Activated naive CD8-positive, alpha-beta T cell treated with anti-CD3 and anti-CD28 coated beads, Interleukin-2, amount 10 ng/mL, durations not matched to agents 7 days and 5 days (primary cell): ENCODE measurements at regions not wholly inside any gene's neighbourhood (a gene's known extent, or its start where the extent isn't known, plus 50 kb on each side); places are given as distances from the start of the nearest gene placed in this dataset.

ENCODE experiments used
- ATAC-seq: fragments of 150-1000 bp; cut with Tn5 transposase; one replicate; pipeline ENCODE4 v1.10.0; 2021; ENCODE audit warnings: low read depth, moderate library complexity
- POLR2A ChIA-PET: fragments of 350-600 bp; sonication (Branson Sonifier 250); formaldehyde crosslinking; loops from one replicate; lab custom pipeline; 2021; ENCODE audit warnings: antibody characterized with exemption; lab: Charles Lee
- DNase-seq: peaks from one replicate; pipeline ENCODE4 v3.0.0; 2021
- H3K27ac Mint-ChIP-seq: one replicate; pipeline ENCODE4 v1.8.0; 2022; ENCODE audit warnings: mild to moderate bottlenecking, mixed read lengths
- H3K27me3 Mint-ChIP-seq: one replicate; pipeline ENCODE4 v1.8.0; 2022; ENCODE audit warnings: mild to moderate bottlenecking, moderate library complexity, mixed read lengths
- H3K36me3 Mint-ChIP-seq: one replicate; pipeline ENCODE4 v1.8.0; 2021; ENCODE audit warnings: mild to moderate bottlenecking, mixed read lengths
- H3K4me1 Mint-ChIP-seq: one replicate; pipeline ENCODE4 v1.8.0; 2021; ENCODE audit warnings: mixed read lengths
- H3K4me3 Mint-ChIP-seq: one replicate; pipeline ENCODE4 v1.8.0; 2022; ENCODE audit warnings: mild to moderate bottlenecking, moderate library complexity, mixed read lengths
- H3K9me3 Mint-ChIP-seq: one replicate; pipeline ENCODE4 v1.8.0; 2021; ENCODE audit warnings: mixed read lengths

- H3K27ac Mint-ChIP-seq: no peak overlapping the region
- peaks cover 24% of the 10 kb centered on the region for H3K4me1 Mint-ChIP-seq
- POLR2A ChIA-PET: no interaction called here
Measured at GRCh38 chr13:40479196-40479845, 187.1 kb downstream of the FOXO1 start.

GRCh38 chr13:40480012-40480914 lies 186.2 kb downstream of the FOXO1 start:
- Mint-ChIP-seq H3K27me3 (no peaks in the 10 kb centered on the region), H3K9me3 (no peaks in the 10 kb centered on the region), H3K36me3 (peaks cover 2% of the 10 kb centered on the region), H3K27ac (peak overlapping the region; percentile 78), H3K4me1 (peaks cover 34% of the 10 kb centered on the region), H3K4me3 (peak overlapping the region; percentile 58)
- POLR2A ChIA-PET: interaction anchor here (0.7 to 1.9 kb wide), 5 partner anchors 9 to 185 kb away, joined by 3 to 7 read pairs (median 5); no protein-coding TSS in a partner anchor
- ATAC-seq (peak; percentile 28), DNase-seq (peak; percentile 38)

More at GRCh38 chr13:40479196-40479845, 187.1 kb downstream of the FOXO1 start:
- Mint-ChIP-seq H3K9me3 (no peaks in the 10 kb centered on the region), H3K36me3 (peaks cover 2% of the 10 kb centered on the region), H3K27me3 (no peaks in the 10 kb centered on the region), H3K4me3 (no peak overlapping the region)
- ATAC-seq: no peak
- DNase-seq: no peak

GRCh38 chr13:40480915-40481516 lies 185.4 kb downstream of the FOXO1 start:
- peaks cover 2% of the 10 kb centered on the region for H3K36me3 Mint-ChIP-seq
- peak overlapping the region; percentile 78 for H3K27ac Mint-ChIP-seq
- H3K27me3 Mint-ChIP-seq: no peaks in the 10 kb centered on the region

GRCh38 chr13:40483601-40484000 lies 182.8 kb downstream of the FOXO1 start:
- H3K36me3 Mint-ChIP-seq: peaks cover 2% of the 10 kb centered on the region

More at GRCh38 chr13:40480915-40481516, 185.4 kb downstream of the FOXO1 start:
- POLR2A ChIA-PET: interaction anchor here (0.7 to 1.9 kb wide), 5 partner anchors 9 to 184 kb away, joined by 3 to 7 read pairs (median 5); no protein-coding TSS in a partner anchor
- no peak for ATAC-seq
- Mint-ChIP-seq H3K4me1 (peaks cover 39% of the 10 kb centered on the region), H3K9me3 (no peaks in the 10 kb centered on the region), H3K4me3 (peak overlapping the region; percentile 58)
- DNase-seq: peak; percentile 39

GRCh38 chr13:40484101-40484800 lies 182.2 kb downstream of the FOXO1 start:
- peaks cover 50% of the 10 kb centered on the region for H3K4me1 Mint-ChIP-seq
- peak overlapping the region; percentile 64 for H3K4me3 Mint-ChIP-seq
- H3K27me3 Mint-ChIP-seq: no peaks in the 10 kb centered on the region
- no peak for DNase-seq
- POLR2A ChIA-PET: interaction anchor here (0.5 to 3.5 kb wide), 9 partner anchors 9 to 181 kb away, joined by 3 to 28 read pairs (median 4); no protein-coding TSS in a partner anchor
- peak overlapping the region; percentile 89 for H3K27ac Mint-ChIP-seq
- peaks cover 2% of the 10 kb centered on the region for H3K36me3 Mint-ChIP-seq
- ATAC-seq: no peak
- no peaks in the 10 kb centered on the region for H3K9me3 Mint-ChIP-seq

More at GRCh38 chr13:40483601-40484000, 182.8 kb downstream of the FOXO1 start:
- POLR2A ChIA-PET: interaction anchor here (0.5 to 3.5 kb wide), 7 partner anchors 8 to 181 kb away, joined by 3 to 28 read pairs (median 3); no protein-coding TSS in a partner anchor
- peak overlapping the region; percentile 89 for H3K27ac Mint-ChIP-seq
- no peak for ATAC-seq
- no peaks in the 10 kb centered on the region for H3K9me3 Mint-ChIP-seq
- H3K27me3 Mint-ChIP-seq: no peaks in the 10 kb centered on the region
- H3K4me3 Mint-ChIP-seq: peak overlapping the region; percentile 64
- DNase-seq: no peak
- peaks cover 48% of the 10 kb centered on the region for H3K4me1 Mint-ChIP-seq

GRCh38 chr13:40484974-40485373 lies 181.5 kb downstream of the FOXO1 start:
- ATAC-seq: no peak
- POLR2A ChIA-PET: interaction anchor here (1.0 to 3.5 kb wide), 8 partner anchors 9 to 180 kb away, joined by 3 to 28 read pairs (median 4); no protein-coding TSS in a partner anchor

GRCh38 chr13:40485611-40486517 lies 180.6 kb downstream of the FOXO1 start:
- POLR2A ChIA-PET: interaction anchor here (0.6 to 3.5 kb wide), 13 partner anchors 9 to 295 kb away, joined by 3 to 28 read pairs (median 4); no protein-coding TSS in a partner anchor
- peak; percentile 67 for DNase-seq
- ATAC-seq: peak; percentile 91

More at GRCh38 chr13:40484974-40485373, 181.5 kb downstream of the FOXO1 start:
- peak; percentile 38 for DNase-seq
- H3K27ac Mint-ChIP-seq: peak overlapping the region; percentile 89
- H3K27me3 Mint-ChIP-seq: no peaks in the 10 kb centered on the region
- H3K36me3 Mint-ChIP-seq: peaks cover 2% of the 10 kb centered on the region
- H3K4me3 Mint-ChIP-seq: peak overlapping the region; percentile 64
- no peaks in the 10 kb centered on the region for H3K9me3 Mint-ChIP-seq
- peaks cover 57% of the 10 kb centered on the region for H3K4me1 Mint-ChIP-seq

GRCh38 chr13:40486518-40487163 lies 179.8 kb downstream of the FOXO1 start:
- ATAC-seq: no peak
- Mint-ChIP-seq H3K27me3 (no peaks in the 10 kb centered on the region), H3K4me1 (peaks cover 52% of the 10 kb centered on the region), H3K9me3 (no peaks in the 10 kb centered on the region), H3K4me3 (no peak overlapping the region), H3K27ac (peak overlapping the region; percentile 89), H3K36me3 (no peaks in the 10 kb centered on the region)
- POLR2A ChIA-PET: interaction anchor here (0.9 to 3.5 kb wide), 7 partner anchors 8 to 296 kb away, joined by 3 to 28 read pairs (median 4); no protein-coding TSS in a partner anchor
- no peak for DNase-seq

More at GRCh38 chr13:40485611-40486517, 180.6 kb downstream of the FOXO1 start:
- Mint-ChIP-seq H3K4me3 (peak overlapping the region; percentile 43), H3K36me3 (peaks cover 2% of the 10 kb centered on the region), H3K9me3 (no peaks in the 10 kb centered on the region), H3K27ac (peak overlapping the region; percentile 89), H3K27me3 (no peaks in the 10 kb centered on the region), H3K4me1 (peaks cover 55% of the 10 kb centered on the region)

- Mint-ChIP-seq H3K9me3 (no peaks in the 10 kb centered on the region), H3K36me3 (no peaks in the 10 kb centered on the region), H3K4me3 (peak overlapping the region; percentile 63), H3K4me1 (peaks cover 57% of the 10 kb centered on the region), H3K27me3 (no peaks in the 10 kb centered on the region), H3K27ac (peak overlapping the region; percentile 80)
- DNase-seq (no peak), ATAC-seq (no peak)
- POLR2A ChIA-PET: no interaction called here
Measured at GRCh38 chr13:40488869-40489391, 177.5 kb downstream of the FOXO1 start.

GRCh38 chr13:40490086-40490758 lies 176.2 kb downstream of the FOXO1 start:
- ATAC-seq: peak; percentile 28
- peak overlapping the region; percentile 63 for H3K4me3 Mint-ChIP-seq

More at GRCh38 chr13:40490086-40490758, 176.2 kb downstream of the FOXO1 start:
- Mint-ChIP-seq H3K36me3 (no peaks in the 10 kb centered on the region), H3K4me1 (peaks cover 57% of the 10 kb centered on the region), H3K9me3 (no peaks in the 10 kb centered on the region), H3K27me3 (no peaks in the 10 kb centered on the region), H3K27ac (peak overlapping the region; percentile 80)
- no peak for DNase-seq
- POLR2A ChIA-PET: interaction anchor here (1.5 to 2.1 kb wide), 3 partner anchors 9 to 175 kb away, joined by 3 to 7 read pairs (median 7); no protein-coding TSS in a partner anchor
